CD14-positive monocyte (primary cell): ENCODE measurements at regions not wholly inside any gene's neighbourhood (a gene's known extent, or its start where the extent isn't known, plus 50 kb on each side); places are given as distances from the start of the nearest gene placed in this dataset.

Experiments used
- DNase-seq, 3 donors: peaks; one replicate each; pipeline ENCODE4 v3.0.0-alpha.2; 2011 to 2022
- H2AFZ ChIP-seq: 2 replicates; pipeline ENCODE4 v1.6.0; 2012; ENCODE audit warnings: mild to moderate bottlenecking, low read depth, low read length, inconsistent platforms; ENCODE audit not compliant: insufficient read depth, poor library complexity, severe bottlenecking
- H3K27ac ChIP-seq, 2 donors: 1 replicate in 1 of 2; 2 replicates in 1 of 2; pipeline ENCODE4 v1.5.1; 2012 to 2013; ENCODE audit warnings: low read length in 2 of 2, control low read depth in 1 of 2, inconsistent platforms in 1 of 2, low read depth in 1 of 2, mild to moderate bottlenecking in 1 of 2
- H3K27me3 ChIP-seq, 2 donors: one replicate each; pipeline versions ENCODE4 v1.6.0 to v1.6.1; 2011 to 2013; ENCODE audit warnings: low read length in 2 of 2; ENCODE audit not compliant: control insufficient read depth in 2 of 2, insufficient read depth in 2 of 2
- H3K36me3 ChIP-seq, 2 donors: replicated peaks in 1 of 2; 1 replicate in 1 of 2; 2 replicates in 1 of 2; pipeline versions ENCODE4 v1.5.1 to v1.6.1; 2012 to 2013; ENCODE audit warnings: low read length in 2 of 2, control low read depth in 1 of 2, inconsistent platforms in 1 of 2, mild to moderate bottlenecking in 1 of 2; ENCODE audit not compliant: insufficient read depth in 2 of 2, control insufficient read depth in 1 of 2
- H3K4me1 ChIP-seq, 2 donors: 1 replicate in 1 of 2; 2 replicates in 1 of 2; pipeline versions ENCODE4 v1.5.1 to v1.6.1; 2012 to 2013; ENCODE audit warnings: low read length in 2 of 2, control low read depth in 1 of 2, inconsistent platforms in 1 of 2, mild to moderate bottlenecking in 1 of 2, moderate library complexity in 1 of 2; ENCODE audit not compliant: insufficient read depth in 2 of 2, control insufficient read depth in 1 of 2
- H3K4me2 ChIP-seq: replicated peaks from 2 replicates; pipeline ENCODE3; 2012; ENCODE audit warnings: low read length, moderate library complexity, mild to moderate bottlenecking; ENCODE audit not compliant: poor library complexity, severe bottlenecking; ENCODE audit errors: extremely low read depth
- H3K4me3 ChIP-seq, 3 experiments: fragments of 200-600 bp in 1 of 3; sonication (generic) in 1 of 3; replicated peaks in 1 of 3; 1 replicate in 2 of 3; 2 replicates in 1 of 3; pipeline ENCODE4 v1.5.1; 2011 to 2013; ENCODE audit warnings: low read length in 3 of 3, mild to moderate bottlenecking in 3 of 3, control low read depth in 2 of 3, low read depth in 2 of 3, inconsistent platforms in 1 of 3, moderate library complexity in 1 of 3
- H3K79me2 ChIP-seq: 2 replicates; pipeline ENCODE4 v1.6.0; 2012; ENCODE audit warnings: mild to moderate bottlenecking, control low read depth, inconsistent platforms, low read length, moderate library complexity; ENCODE audit not compliant: insufficient read depth
- H3K9ac ChIP-seq: 2 replicates; pipeline ENCODE4 v1.6.0; 2017; ENCODE audit warnings: low read length, mild to moderate bottlenecking; ENCODE audit not compliant: insufficient read depth, poor library complexity, severe bottlenecking
- H3K9me3 ChIP-seq, 2 donors: replicated peaks in 1 of 2; 1 replicate in 1 of 2; 2 replicates in 1 of 2; pipeline versions ENCODE4 v1.5.1 to v1.6.1; 2012 to 2013; ENCODE audit warnings: low read length in 2 of 2, control low read depth in 1 of 2; ENCODE audit not compliant: control insufficient read depth in 1 of 2, insufficient read depth in 1 of 2
- H4K20me1 ChIP-seq: 2 replicates; pipeline ENCODE4 v1.6.0; 2012; ENCODE audit warnings: mild to moderate bottlenecking, low read length, control low read depth, moderate library complexity; ENCODE audit not compliant: insufficient read depth
- H3K27ac Mint-ChIP-seq, 7 donors: one replicate each; pipeline ENCODE4 v1.8.0; 2020; ENCODE audit warnings: mild to moderate bottlenecking in 7 of 7, mixed read lengths in 7 of 7, moderate library complexity in 6 of 7, inconsistent platforms in 2 of 7
- H3K27me3 Mint-ChIP-seq, 3 donors: one replicate each; pipeline ENCODE4 v1.8.0; 2021 to 2022; ENCODE audit warnings: low read depth in 3 of 3, mild to moderate bottlenecking in 3 of 3, mixed read lengths in 3 of 3, moderate library complexity in 3 of 3, inconsistent platforms in 1 of 3
- H3K36me3 Mint-ChIP-seq, 2 donors: one replicate each; pipeline ENCODE4 v1.8.0; 2020; ENCODE audit warnings: mixed read lengths in 2 of 2, inconsistent platforms in 1 of 2, mild to moderate bottlenecking in 1 of 2
- H3K4me1 Mint-ChIP-seq: one replicate; pipeline ENCODE4 v1.8.0; 2020; ENCODE audit warnings: mild to moderate bottlenecking, mixed read lengths
- H3K4me3 Mint-ChIP-seq, 2 donors: one replicate each; pipeline ENCODE4 v1.8.0; 2020; ENCODE audit warnings: mild to moderate bottlenecking in 2 of 2, mixed read lengths in 2 of 2, moderate library complexity in 1 of 2
- H3K9me3 Mint-ChIP-seq, 7 donors: one replicate each; pipeline ENCODE4 v1.8.0; 2020 to 2022; ENCODE audit warnings: mixed read lengths in 7 of 7, mild to moderate bottlenecking in 6 of 7, moderate library complexity in 6 of 7, inconsistent platforms in 2 of 7
- CTCF ChIP-seq: fragments of 200-600 bp; IDR thresholded peaks from one replicate; pipeline ENCODE4 v1.8.0; 2022; ENCODE audit warnings: antibody characterized with exemption, mild to moderate bottlenecking
- WGBS: methylation state at CpG from one replicate; pipeline ENCODE4 v1.1.5; 2013; ENCODE audit warnings: missing lambda C conversion rate; ENCODE audit not compliant: insufficient coverage; 5-methylcytosine and 5-hydroxymethylcytosine counted together
- intact Hi-C, 2 donors: fragments of 100-400 bp; cut with micrococcal nuclease; formaldehyde crosslinking; loops; one replicate each; pipeline versions ENCODE4 v1.15.0 to v1.15.1; 2023

- Histone ChIP-seq H3K27me3 (no peaks in the 10 kb centered on the region), H3K9ac (no peak overlapping the region), H3K79me2 (no peaks in the 10 kb centered on the region), H3K4me1 (no peaks in the 10 kb centered on the region), H3K36me3 (no peaks in the 10 kb centered on the region), H2AFZ (no peak overlapping the region), H3K4me2 (no peak overlapping the region), H4K20me1 (no peaks in the 10 kb centered on the region), H3K4me3 (no peak overlapping the region), H3K27ac (no peak overlapping the region), H3K9me3 (peaks cover 5 to 18% of the 10 kb centered on the region in 2 donors)
- 38% methylated on average over 1 of the region's 1 CpG for WGBS
- no peak for TF ChIP-seq CTCF
- H3K27me3 Mint-ChIP-seq, result peaks cover 0 to 3% (median 0%) of the 10 kb centered on the region in 3 donors
- DNase-seq, result no peak
- peaks cover 2 to 19% (median 9%) of the 10 kb centered on the region in 7 donors for H3K9me3 Mint-ChIP-seq
- H3K36me3 Mint-ChIP-seq, result no peaks in the 10 kb centered on the region
- intact Hi-C loops, result no loop called here
- no peak overlapping the region for H3K27ac Mint-ChIP-seq
- H3K4me1 Mint-ChIP-seq, result no peaks in the 10 kb centered on the region
- no peak overlapping the region for H3K4me3 Mint-ChIP-seq
Measured at GRCh38 chr4:159632031-159632430, 529.2 kb downstream of the RAPGEF2 start.

GRCh38 chr4:159639671-159640323, 536.9 kb downstream of the RAPGEF2 start:
- no peak for DNase-seq
- peaks cover 0 to 10% (median 4%) of the 10 kb centered on the region in 7 donors for H3K9me3 Mint-ChIP-seq
- no peaks in the 10 kb centered on the region for H3K27me3 ChIP-seq

More at GRCh38 chr4:159639671-159640323, 536.9 kb downstream of the RAPGEF2 start:
- intact Hi-C loops, result no loop called here
- Mint-ChIP-seq H3K4me3 (no peak overlapping the region), H3K4me1 (no peaks in the 10 kb centered on the region), H3K27ac (no peak overlapping the region), H3K27me3 (peaks cover 0 to 2% (median 0%) of the 10 kb centered on the region in 3 donors), H3K36me3 (no peaks in the 10 kb centered on the region)
- Histone ChIP-seq H3K4me3 (no peak overlapping the region), H3K36me3 (no peaks in the 10 kb centered on the region), H4K20me1 (no peaks in the 10 kb centered on the region), H3K4me2 (no peak overlapping the region), H3K79me2 (no peaks in the 10 kb centered on the region), H3K27ac (no peak overlapping the region), H3K9ac (no peak overlapping the region), H2AFZ (no peak overlapping the region), H3K4me1 (no peaks in the 10 kb centered on the region), H3K9me3 (peaks cover 0 to 3% of the 10 kb centered on the region in 2 donors)
- no peak for TF ChIP-seq CTCF
- 100% methylated on average over 1 of the region's 5 CpGs for WGBS
